ENCODE measurements at regions not wholly inside any gene's neighbourhood (a gene's known extent, or its start where the extent isn't known, plus 50 kb on each side); places are given as distances from the start of the nearest gene placed in this dataset.
"Not testable (repeated sequence)": the region's sequence is repeated elsewhere in the genome, so short reads cannot be mapped to it uniquely, and the experiment has no call there.

- no peak for DNase-seq (ENCODE audit: low read depth)
Observed at GRCh38 chr4:180253419-180253818, 1989.8 kb upstream of the TENM3 start.

DNA sequence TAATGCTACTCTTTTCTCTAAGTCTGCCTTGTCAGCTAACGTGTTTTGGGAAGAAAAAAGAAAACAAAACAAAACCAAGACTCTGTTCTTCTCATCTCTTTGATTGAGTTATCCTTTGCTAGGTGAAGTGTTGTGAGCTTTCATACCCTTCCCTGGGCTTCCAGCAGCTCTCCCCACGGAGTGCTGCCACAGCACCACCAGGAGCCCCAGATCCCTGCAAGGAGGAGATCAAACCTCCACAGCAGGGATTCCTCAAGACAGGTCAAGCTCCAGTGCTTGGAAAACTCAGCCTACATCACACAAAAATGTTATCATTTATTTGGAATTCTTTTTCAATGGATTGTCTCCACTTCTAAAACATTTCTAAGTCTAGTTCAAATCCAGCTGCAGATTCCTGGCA is 1981.9 kb upstream of the TENM3 start:
- DNase-seq (ENCODE audit: low read depth) = no peak

DNA sequence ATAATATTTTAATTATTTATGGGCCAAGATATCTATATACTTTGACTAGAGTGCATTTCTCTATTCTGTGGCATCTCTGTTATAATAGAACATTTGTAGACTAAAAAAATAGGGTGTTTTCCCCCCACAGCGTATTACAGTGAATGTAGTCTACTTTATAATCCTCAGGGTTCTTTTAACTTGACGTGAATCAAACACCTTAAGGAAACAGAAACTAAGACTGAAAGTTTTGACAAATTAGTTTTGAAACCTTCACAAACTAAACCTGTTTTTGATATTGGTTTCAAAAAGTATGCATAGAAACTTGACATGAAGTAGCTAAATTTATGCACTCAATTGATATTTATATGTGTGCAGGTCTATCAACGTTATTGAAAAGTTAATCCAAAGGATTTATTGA is 1963.1 kb upstream of the TENM3 start:
- DNase-seq (ENCODE audit: low read depth) = no peak

DNA sequence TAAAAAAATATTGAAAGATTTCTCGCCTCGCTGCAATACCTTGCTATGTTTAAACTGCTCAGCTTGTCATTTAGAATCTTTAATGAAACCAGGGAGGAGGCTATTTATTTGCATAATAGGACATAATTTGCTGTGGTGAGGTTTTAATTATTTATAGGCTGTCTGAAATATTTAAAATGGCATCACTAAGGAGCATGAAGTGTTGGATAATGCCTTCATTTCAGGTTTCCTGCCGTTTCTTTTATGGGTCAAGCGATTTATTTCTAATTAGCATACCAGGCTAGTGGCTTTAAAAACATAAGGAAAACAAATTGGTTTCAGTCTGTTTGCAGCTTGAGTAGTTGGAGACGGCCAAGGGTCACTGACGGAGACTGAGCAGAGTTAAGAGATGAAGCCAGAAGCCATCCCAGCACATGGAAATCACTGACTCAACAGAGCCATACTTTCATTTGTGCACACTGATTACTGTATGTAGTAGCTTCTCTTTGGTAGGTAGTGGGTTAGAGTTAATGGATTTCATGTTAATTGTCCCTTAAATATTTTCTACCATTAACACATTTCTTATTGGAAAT is 1962.4 kb upstream of the TENM3 start:
- DNase-seq (ENCODE audit: low read depth) = no peak

- no peak for DNase-seq (ENCODE audit: low read depth)
Observed at GRCh38 chr4:180281724-180282123, 1961.5 kb upstream of the TENM3 start.

- no peak for DNase-seq (ENCODE audit: low read depth)
Observed at GRCh38 chr4:180284267-180284666, 1958.9 kb upstream of the TENM3 start.

DNA sequence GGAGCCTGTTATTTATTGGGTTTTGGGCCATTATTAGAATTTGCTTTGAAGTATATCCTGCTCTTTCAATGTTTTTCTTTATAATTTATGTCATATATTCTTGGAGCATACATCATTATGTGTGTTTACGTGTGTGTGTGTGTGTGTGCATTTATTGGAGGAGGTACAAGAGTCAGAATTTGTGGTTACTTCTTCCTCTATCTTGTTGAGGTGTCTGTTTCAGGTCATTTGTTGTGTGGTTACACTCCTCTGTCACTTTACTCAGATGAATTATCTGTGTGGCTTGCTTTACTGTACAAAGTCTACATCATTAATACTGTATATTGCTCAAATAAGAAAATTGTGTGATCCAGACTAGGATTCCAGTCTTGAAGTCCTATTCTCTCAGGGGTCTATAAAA is 1957.4 kb upstream of the TENM3 start:
- DNase-seq (ENCODE audit: low read depth) = no peak

DNA sequence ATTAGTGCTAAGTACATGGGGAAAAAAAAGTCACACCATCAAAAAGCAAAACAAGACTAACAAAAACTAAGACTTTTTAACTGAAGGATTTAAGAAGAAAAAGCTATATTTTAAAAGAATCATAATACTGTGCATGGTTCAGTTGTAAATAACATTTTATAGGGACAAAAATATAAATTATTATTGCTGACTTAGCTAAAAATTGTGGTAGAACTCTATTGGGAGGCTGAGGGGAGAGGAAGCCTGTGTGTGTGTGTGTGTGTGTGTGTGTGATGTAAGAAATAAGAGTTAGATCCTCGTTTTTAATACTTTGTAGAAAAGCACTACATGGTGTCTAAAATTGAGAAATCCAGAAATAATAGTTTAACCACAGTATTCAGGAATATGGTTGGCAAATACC is 1950.9 kb upstream of the TENM3 start:
- no peak for DNase-seq (ENCODE audit: low read depth)

GRCh38 chr4:180296036-180296599 is 1947.1 kb upstream of the TENM3 start:
- no peak for DNase-seq (ENCODE audit: low read depth)

- no peak for DNase-seq (ENCODE audit: low read depth)
Observed at GRCh38 chr4:180304321-180304720, 1938.9 kb upstream of the TENM3 start.

GRCh38 chr4:180310616-180311015 is 1932.6 kb upstream of the TENM3 start:
- no peak for DNase-seq (ENCODE audit: low read depth)

- DNase-seq (ENCODE audit: low read depth) = no peak
Observed at GRCh38 chr4:180314972-180315371, 1928.2 kb upstream of the TENM3 start.

DNA sequence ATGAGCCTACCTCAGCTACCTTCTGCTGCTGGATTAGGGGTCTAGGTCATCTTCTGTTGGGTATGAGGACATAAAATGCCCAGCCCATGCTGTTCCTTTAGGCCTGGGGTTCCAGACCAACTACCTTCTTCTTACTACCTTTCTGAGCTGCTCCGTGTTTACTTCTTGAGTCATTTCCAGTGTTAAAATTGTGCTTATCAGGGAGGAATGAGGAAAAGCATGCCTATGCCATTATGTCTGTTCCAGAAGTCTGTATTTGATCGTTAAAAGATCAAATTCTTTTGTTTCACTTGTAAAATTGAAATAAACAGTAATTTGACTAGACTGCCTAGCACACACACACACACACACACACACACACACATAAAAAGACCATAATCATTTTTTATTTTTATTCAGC is 1912.7 kb upstream of the TENM3 start:
- DNase-seq (ENCODE audit: low read depth) = no peak

DNA sequence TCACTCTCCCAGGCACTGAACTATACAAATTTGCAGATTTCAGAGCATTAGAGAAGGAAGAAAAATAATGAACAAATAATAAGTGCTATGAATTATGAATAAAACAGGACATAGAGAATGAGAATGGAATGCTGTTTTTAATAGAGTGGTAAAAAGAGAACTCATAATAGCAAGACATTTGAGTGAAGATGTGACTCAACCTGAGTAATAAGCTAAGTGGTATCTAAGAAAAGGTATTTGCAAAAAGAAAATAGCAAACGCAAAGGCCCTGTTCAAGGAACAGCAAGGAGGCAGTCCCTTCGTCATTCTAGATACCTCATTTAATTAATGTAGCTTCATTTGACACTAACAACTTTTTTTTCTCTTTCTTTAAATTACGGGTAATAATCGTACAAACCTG is 1910.0 kb upstream of the TENM3 start:
- DNase-seq (ENCODE audit: low read depth) = no peak

DNA sequence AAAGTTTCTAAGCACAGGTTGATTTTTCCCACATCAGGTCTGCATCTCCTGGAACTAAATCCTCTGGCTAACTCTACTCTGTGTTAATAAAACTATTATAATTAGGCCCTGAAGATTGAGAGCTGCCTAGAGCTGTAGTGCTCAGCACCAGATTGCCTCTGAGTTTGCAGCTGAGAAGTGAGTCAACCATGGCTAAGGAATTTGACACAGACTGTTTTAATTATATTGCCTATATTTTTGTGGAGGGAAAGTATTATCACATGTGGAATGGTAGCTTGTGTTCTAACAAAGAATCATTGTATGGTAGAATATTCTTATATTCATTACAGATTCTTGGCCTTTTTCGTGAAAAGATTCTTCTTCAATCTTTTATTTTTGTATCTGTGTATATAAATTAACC is 1907.6 kb upstream of the TENM3 start:
- DNase-seq (ENCODE audit: low read depth) = no peak

- no peak for DNase-seq (ENCODE audit: low read depth)
Observed at GRCh38 chr4:180336494-180337090, 1906.6 kb upstream of the TENM3 start.

DNA sequence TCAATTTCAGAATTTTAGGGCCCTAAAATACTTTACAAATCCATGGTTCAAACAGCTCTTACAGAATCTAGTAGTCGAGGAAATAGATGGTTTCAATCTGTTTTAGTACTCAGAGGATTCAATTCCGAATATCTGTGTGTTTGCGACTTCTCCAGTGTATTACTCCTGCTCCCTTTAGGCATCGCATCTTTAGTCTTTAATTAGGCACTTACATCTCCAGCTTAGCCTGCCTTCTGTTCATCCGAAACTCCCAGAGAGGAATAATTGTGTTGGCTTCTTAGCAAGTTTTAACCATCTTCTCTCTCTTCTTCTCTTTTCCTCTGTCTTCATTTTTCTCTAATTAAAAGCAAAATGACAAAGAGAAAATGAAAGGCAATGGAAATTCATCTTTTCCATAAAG is 1901.3 kb upstream of the TENM3 start:
- no peak for DNase-seq (ENCODE audit: low read depth)

DNA sequence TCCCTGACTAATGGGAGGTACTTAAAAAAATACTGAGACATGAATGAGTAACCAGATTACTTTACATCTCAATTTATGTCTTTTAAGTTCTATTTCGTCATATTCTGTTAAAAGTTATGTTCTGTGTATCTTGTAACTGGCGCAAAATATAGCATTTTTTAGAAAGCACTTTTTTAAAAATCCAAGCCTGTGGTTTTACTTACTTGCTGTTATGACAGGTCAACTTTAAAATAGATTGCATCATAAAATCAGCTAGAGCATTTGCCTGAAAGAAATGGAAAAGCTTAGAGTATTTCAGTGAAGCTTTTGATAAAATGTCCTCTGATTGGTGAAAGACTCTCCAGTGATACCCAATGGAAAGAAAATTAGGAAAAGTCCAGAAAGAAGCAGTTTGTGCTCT is 1892.3 kb upstream of the TENM3 start:
- no peak for DNase-seq (ENCODE audit: low read depth)

DNA sequence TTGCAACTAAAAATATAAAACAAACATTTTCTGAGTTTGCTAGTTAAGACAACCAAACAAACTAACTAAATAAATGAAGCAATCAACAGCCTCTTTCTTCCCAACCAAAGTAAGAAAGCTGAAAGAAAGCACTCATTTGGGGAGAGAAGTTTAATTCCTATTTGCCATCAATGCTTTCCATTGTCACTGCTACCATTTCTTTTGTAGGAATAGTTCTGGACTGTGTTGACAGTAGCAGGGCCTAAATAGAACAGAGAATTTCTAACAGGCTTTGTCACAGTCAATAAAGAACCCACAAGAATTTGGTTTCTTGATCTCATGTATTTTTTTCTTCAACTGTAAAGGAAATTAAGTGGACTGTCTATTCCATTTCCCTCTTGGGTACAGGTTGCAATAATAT is 1886.4 kb upstream of the TENM3 start:
- DNase-seq (ENCODE audit: low read depth) = no peak

DNA sequence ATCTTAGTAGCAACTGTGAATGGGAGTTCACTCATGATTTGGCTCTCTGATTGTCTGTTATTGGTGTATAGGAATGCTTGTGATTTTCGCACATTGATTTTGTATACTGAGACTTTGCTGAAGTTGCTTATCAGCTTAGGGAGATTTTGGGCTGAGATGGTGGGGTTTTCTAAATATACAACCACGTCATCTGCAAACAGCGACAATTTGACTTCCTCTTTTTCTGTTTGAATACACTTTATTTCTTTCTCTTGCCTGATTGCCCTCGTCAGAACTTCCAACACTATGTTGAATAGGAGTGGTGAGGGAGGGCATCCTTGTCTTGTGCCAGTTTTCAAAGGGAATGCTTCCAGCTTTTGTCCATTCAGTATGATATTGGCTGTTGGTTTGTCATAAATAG is 1883.1 kb upstream of the TENM3 start:
- DNase-seq (ENCODE audit: low read depth) = not testable (repeated sequence)

- no peak for DNase-seq (ENCODE audit: low read depth)
Observed at GRCh38 chr4:180363815-180364214, 1879.4 kb upstream of the TENM3 start.

DNA sequence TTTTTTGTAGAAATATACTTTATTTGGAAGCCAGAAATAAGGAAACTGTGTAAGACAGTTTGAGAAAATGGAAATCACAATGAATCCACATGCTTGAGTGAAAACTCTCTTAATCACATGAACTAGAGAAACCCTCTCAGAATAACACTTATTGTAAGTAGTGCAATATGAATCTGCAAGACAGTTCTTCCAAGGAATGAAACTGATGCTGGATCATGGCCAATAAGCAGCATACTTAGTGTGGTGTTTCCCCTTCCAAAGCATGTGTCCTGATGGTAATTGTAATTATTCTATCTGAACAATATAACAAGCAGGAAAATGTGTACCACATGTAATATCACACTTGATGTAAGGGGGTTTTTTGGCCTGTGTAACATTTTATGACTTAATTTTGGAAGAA is 1870.5 kb upstream of the TENM3 start:
- no peak for DNase-seq (ENCODE audit: low read depth)

- DNase-seq (ENCODE audit: low read depth) = no peak
Observed at GRCh38 chr4:180377741-180378140, 1865.5 kb upstream of the TENM3 start.

DNA sequence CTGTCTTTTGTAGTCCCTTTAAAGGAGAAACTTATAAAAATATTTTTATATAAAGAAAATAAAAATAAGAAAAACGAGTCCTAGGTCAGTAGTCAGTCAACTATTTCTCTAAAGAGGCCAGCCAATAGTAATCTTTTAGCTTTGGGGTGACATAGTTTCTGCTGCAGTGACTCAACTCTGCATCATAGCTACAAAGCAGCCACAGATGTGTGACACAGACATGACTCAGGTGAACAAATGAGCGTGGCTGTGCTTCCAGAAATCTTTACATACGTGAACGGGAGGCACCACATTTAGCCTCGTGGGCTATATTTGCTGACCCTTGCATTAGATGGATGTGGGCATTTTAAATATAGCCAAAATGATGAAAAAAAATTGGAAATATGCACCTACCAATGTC is 1862.5 kb upstream of the TENM3 start:
- no peak for DNase-seq (ENCODE audit: low read depth)

Measured in activated T-helper 1 cell treated with Interleukin-2 at 50 U/mL for 16 hours (primary cell).